ENCODE measurements at regions not wholly inside any gene's neighbourhood (a gene's known extent, or its start where the extent isn't known, plus 50 kb on each side); places are given as distances from the start of the nearest gene placed in this dataset.

- no peak for TF ChIP-seq HINFP (CRISPR knock-in tag; IDR thresholded peaks at IDR 0.05; ENCODE audit: low read depth)
- TF ChIP-seq IRF2 (CRISPR knock-in tag; IDR thresholded peaks at IDR 0.05) = no peak
- TF ChIP-seq ZFP36L2 (CRISPR knock-in tag; IDR thresholded peaks at IDR 0.05) = no peak
- no peak for TF ChIP-seq ZNF512 (CRISPR knock-in tag; IDR thresholded peaks at IDR 0.05)
- no peak for TF ChIP-seq ZNF646 (CRISPR knock-in tag; IDR thresholded peaks at IDR 0.05)
- no peak for TF ChIP-seq RFX1 (IDR thresholded peaks at IDR 0.05)
- no peak for TF ChIP-seq ETS1 (CRISPR knock-in tag; IDR thresholded peaks at IDR 0.05)
- TF ChIP-seq ZSCAN25 (CRISPR knock-in tag; IDR thresholded peaks at IDR 0.05) = no peak
- TF ChIP-seq ZSCAN22 (CRISPR knock-in tag; IDR thresholded peaks at IDR 0.05) = no peak
These were observed 398.3 kb downstream of the C6orf118 start (continued) for GRCh38 chr6:164911151-164911550.

All from HepG2 (cell line).